Stimulated activated CD8-positive, alpha-beta memory T cell treated with anti-CD3 and anti-CD28 coated beads, Interleukin-2, amount 100 ng/mL, for 48 hours (primary cell): ENCODE measurements at regions not wholly inside any gene's neighbourhood (a gene's known extent, or its start where the extent isn't known, plus 50 kb on each side); places are given as distances from the start of the nearest gene placed in this dataset.
"Not testable (repeated sequence)": the region's sequence is repeated elsewhere in the genome, so short reads cannot be mapped to it uniquely, and the experiment has no call there.

Experiments
- DNase-seq, 2 donors: peaks; one replicate each; pipeline ENCODE4 v3.0.0-alpha.2; 2020; ENCODE audit warnings: low read depth in 2 of 2

DNA sequence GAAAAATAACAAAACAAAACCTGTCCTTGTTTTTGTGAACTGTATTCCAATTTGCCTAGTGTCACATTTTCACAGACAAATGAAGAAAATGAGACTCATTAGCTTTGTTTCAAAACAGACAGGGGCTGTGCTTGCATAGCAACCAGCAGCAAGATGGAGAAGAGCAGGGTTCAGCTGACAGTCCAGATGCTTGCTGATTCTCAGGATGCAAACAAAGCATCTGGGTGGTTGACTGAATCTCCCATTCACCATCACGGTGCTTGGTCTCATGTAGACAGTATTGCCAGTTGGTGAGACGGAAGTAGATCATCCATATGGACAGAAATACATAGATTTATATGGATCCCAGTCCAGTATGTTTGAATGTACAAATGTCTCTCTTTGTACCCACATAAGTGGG is 326.8 kb downstream of the CCDC85A start:
- no peak for DNase-seq

DNA sequence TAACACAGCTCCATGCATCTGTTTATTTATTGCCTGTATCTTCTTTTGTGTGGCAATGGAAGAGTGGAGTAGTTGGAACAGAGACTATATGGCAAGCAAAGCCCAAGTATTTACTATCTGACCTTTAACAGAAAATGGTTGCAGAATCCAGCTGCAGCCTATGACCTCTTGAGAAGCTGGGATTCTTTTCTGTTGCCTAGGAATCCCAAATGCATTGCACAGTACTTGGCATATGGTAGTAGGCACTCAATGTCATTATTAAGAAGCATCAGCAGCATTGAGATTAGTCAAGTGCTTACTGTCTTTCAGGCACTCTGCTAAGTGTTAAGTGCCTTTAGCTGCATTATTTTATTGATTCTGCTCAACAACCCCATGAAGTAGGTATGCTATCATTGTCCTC is 331.6 kb downstream of the CCDC85A start:
- DNase-seq = no peak

DNA sequence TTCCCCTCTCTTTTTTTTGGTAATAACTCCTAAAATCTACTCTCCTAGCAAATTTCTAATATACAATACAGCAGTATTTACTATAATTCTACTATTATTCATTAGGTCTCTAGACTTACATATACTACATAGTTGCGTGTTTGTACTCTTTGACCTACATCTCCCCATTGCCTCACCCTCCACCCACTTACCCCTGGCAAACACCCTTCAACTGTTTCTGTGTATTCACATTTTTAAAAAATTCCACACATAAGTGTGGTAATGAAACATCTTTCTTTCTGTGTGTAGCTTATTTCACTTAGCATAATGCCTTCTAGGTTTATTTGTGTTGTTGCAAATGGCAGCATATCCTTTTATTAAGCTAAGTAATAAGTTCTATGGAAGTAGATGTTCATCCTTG is 336.0 kb downstream of the CCDC85A start:
- no peak for DNase-seq

- DNase-seq = no peak
Measured at GRCh38 chr2:56522605-56523089, 338.9 kb downstream of the CCDC85A start.

- DNase-seq = no peak
Measured at GRCh38 chr2:56523816-56524215, 340.0 kb downstream of the CCDC85A start.

DNA sequence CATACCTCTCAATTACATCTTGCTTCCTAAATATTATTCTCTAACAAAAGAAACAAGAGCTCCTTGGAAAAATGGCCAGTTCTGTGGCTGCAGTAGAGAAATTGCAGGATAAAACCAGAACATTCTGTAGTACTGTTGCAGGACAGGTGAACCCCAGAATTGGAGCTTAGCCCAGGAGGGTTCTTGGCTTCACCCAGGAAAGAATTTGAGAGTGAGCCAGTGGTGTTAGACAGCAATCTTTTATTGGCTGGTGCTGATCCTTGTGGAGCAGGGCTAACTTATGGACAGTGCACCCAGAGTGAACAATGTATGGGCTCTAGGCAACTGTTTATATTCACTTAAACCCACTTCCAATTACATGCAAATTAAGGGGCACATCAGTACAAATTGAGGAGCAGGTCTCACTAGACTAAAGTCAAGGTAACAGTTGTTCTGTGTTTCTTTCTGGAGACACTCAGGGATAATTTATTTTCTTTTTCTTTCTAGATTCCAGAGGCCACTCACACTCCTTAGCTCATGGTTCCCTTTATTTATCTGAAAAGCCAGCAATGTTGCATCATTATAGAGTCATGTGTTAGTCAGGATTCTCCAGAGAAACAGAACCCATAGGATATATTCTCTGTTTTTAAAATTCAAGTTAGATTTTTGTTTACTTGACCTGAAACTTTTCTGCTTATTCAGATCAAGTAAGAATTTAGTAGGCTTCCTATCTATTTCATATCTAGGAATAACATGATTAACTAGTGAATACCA is 348.1 kb downstream of the CCDC85A start:
- no peak for DNase-seq

GRCh38 chr2:56534321-56534720 is 350.5 kb downstream of the CCDC85A start:
- no peak for DNase-seq

- DNase-seq = no peak
Measured at GRCh38 chr2:56537756-56538155, 354.0 kb downstream of the CCDC85A start.

DNA sequence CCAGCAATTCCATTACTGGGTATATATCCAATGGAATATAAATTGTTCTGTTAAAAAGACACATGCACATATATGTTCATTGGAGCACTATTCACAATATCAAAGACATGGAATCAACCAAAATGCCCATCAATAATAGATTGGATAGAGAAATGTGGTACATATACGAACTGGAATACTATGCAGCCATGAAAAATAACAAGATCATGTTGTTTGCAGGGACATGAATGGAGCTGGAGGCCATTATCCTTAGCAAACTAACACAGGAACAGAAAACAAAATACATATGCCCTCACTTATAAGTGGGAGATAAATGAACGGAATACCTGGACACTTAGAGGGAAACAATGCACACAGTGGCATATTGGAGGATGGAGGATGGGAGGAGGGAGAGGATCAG is 355.8 kb downstream of the CCDC85A start:
- no peak for DNase-seq

DNA sequence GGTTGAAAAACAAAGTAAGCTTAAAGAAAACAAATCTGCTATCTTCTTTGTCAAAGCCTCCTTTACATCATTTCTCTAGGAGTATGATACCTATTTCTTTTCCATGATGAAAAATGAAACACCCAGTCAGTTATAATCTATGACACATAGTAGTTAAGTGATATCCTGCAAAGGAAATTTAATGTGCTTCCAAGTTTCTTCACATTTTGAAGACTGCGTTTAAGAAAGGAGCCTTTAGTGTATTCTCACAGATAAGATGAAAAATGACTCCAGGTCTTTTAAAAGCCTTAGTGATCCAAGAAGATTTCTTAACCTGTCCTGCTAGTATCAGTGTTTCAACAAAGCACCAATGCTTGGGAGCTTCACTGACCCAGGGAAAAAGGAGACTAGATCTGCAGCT is 356.7 kb downstream of the CCDC85A start:
- no peak for DNase-seq

GRCh38 chr2:56540916-56541315 is 357.1 kb downstream of the CCDC85A start:
- DNase-seq = no peak

GRCh38 chr2:56542213-56542612 is 358.4 kb downstream of the CCDC85A start:
- no peak for DNase-seq

DNA sequence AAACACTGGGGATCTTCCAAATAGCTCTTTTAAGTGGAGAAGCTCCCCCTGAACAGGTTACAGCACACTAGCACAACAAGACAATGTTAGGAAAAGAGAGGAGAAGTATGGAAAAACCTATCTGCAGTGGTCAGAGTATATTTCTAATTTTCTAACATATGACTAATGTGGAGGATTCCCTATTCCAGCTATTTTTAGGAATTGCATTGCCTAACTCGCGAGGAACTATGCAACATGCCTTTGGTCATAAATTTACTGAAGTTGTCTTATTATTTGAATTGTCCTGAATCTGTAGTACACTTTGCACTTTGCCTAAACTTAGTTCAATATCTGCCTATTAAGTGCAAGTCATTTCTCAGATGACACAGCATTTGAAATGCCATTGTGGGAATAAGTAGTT is 381.4 kb downstream of the CCDC85A start:
- DNase-seq = no peak

- no peak for DNase-seq
Measured at GRCh38 chr2:56571074-56571473, 387.3 kb downstream of the CCDC85A start.

DNA sequence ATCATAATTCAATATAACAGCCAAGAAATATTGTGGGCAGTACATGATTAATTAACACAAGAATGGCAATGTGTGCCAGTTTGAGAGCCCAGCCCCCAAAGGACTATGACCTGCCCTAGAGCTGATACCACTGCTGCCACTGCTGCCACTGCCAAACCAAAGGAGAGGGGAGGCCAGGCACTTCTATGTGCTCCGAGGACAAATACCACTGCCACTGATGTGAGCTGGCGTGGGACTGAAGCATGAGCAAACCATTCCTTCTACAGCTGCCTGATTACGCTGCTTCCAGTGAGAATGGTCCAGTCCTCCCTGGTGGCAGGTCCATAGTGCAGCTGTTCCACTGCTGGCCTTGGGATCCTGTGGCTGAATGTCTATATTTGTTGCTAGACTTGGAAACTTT is 392.2 kb downstream of the CCDC85A start:
- DNase-seq = no peak

DNA sequence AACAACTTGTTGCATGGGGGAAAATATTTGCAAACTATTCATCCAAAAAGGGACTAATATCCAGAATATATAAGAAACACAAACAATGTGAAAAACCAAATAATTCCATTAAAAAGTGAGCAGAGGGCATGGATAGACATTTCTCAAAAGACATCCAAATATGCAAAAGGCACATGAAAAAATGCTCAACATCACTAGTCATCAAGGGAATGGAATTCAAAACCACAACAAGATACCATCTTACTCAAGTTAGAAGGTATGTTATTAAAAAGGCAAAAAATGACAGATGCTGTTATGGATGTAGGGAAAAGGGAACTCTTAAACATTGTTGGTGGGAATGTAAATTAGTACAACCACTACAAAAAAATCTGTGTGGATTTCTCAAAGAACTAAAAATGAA is 396.5 kb downstream of the CCDC85A start:
- DNase-seq = no peak

GRCh38 chr2:56582570-56582969 is 398.8 kb downstream of the CCDC85A start:
- no peak for DNase-seq

DNA sequence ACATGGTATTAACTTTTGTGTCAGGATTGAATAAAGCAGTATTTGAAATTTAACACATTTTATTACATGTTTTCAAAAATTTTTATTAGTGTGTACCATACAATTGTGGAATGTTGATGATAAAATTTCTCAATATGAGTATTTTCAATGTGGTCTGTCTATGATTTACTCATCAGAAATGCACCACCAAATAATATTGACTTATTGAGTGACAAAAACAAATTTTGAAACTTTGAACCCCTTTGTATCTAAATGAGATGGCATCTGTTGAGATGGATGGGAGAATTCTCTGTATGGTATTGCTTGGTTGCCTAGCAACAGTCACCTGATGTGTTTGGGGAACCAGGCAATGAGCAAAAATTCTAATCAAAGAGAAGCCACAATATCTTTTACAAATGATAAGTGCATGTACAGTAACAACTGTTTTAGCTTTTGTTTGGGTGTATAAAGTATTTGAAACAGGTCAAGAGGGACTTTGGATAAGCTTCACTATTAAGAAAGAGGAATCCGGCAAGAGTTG is 400.1 kb downstream of the CCDC85A start:
- no peak for DNase-seq

- DNase-seq = no peak
Measured at GRCh38 chr2:56587456-56587855, 403.7 kb downstream of the CCDC85A start.

DNA sequence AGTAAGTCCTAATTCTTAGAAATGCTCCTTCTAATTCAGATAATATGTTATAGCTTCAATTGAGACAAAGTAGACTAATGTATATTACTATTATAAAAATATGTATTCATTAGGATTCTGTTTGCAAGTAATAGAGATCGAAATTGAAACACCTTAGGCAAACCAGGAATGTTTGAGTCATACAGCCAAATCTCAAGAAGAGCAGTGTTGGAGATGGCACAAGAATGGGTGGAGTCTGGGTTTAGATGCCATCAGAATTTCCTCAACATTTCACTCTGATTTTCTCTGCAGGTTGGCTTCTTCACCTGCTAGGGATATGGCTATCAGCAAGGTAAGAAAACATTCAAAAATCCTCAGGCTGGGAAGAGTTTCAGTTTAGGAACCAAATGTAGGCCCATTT is 405.4 kb downstream of the CCDC85A start:
- DNase-seq = no peak

GRCh38 chr2:56589835-56590234 is 406.0 kb downstream of the CCDC85A start:
- no peak for DNase-seq

- DNase-seq = no peak
Measured at GRCh38 chr2:56590611-56591010, 406.8 kb downstream of the CCDC85A start.

GRCh38 chr2:56606086-56606485 is 422.3 kb downstream of the CCDC85A start:
- not testable (repeated sequence) for DNase-seq

DNA sequence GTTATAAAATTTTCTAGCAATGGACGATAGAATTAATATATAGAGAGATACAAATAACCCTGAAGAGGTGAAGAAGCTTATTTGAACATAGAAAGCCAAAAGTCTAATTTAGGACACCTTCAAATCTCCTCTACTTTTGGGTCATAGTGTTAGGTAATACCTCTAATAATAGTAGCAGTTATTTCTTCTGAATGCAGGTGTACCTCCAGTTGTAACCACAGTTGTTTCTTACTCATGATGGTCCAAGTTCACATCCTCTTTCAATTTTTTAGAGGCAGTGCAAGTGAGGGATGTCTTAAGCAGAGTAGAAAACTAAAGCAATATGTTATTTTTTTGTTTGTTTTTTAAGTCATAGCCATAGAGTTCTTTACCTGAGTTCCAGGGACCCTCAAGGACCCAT is 429.5 kb downstream of the CCDC85A start:
- DNase-seq = no peak
